GM13977 (cell line): ENCODE measurements at regions not wholly inside any gene's neighbourhood (a gene's known extent, or its start where the extent isn't known, plus 50 kb on each side); places are given as distances from the start of the nearest gene placed in this dataset.
"Not testable (repeated sequence)": the region's sequence is repeated elsewhere in the genome, so short reads cannot be mapped to it uniquely, and the experiment has no call there.

Source experiments
- DNase-seq: peaks from one replicate; pipeline ENCODE4 v3.0.0; 2012; ENCODE audit warnings: low spot score
- CTCF ChIP-seq: IDR thresholded peaks from 2 replicates; pipeline ENCODE4 v1.5.1; 2012; ENCODE audit warnings: mild to moderate bottlenecking, control low read depth; ENCODE audit not compliant: insufficient read depth; ENCODE audit errors: extremely low read depth, missing control alignments
- in situ Hi-C: fragments of 300-500 bp; cut with MboI; formaldehyde crosslinking; loops from one replicate; pipeline ENCODE4 v1.12.0; 2022; ENCODE audit warnings: low sequenced_read_pairs, low pct_unique_long_range_greater_than_20kb, mixed read lengths, inconsistent platforms; ENCODE audit not compliant: unreplicated experiment

- in situ Hi-C loops, result no loop called here
- TF ChIP-seq CTCF, result no peak
- no peak for DNase-seq
Observed at GRCh38 chr10:44253769-44254462, 131.0 kb downstream of the CXCL12 start.

- DNase-seq, in situ Hi-C loops: not testable (repeated sequence)
Observed at GRCh38 chr10:44252631-44253030, 132.3 kb downstream of the CXCL12 start.

- DNase-seq, in situ Hi-C loops: not testable (repeated sequence)
Observed at GRCh38 chr10:44249933-44250332, 135.0 kb downstream of the CXCL12 start.

- no peak for TF ChIP-seq CTCF
- no peak for DNase-seq
- in situ Hi-C loops, result no loop called here
Observed at GRCh38 chr10:44249490-44249889, 135.4 kb downstream of the CXCL12 start.

- DNase-seq, in situ Hi-C loops: not testable (repeated sequence)
Observed at GRCh38 chr10:44246700-44247099, 138.2 kb downstream of the CXCL12 start.

- in situ Hi-C loops, DNase-seq: not testable (repeated sequence)
Observed at GRCh38 chr10:44246287-44246686, 138.6 kb downstream of the CXCL12 start.

GRCh38 chr10:44245601-44245938, 139.3 kb downstream of the CXCL12 start:
- TF ChIP-seq CTCF, result no peak
- DNase-seq, result no peak
- in situ Hi-C loops, result no loop called here

- TF ChIP-seq CTCF, result no peak
- in situ Hi-C loops, result no loop called here
- no peak for DNase-seq
Observed at GRCh38 chr10:44244745-44245600, 139.9 kb downstream of the CXCL12 start.
